Adrenal gland (tissue), 9 donors: ENCODE measurements at regions not wholly inside any gene's neighbourhood (a gene's known extent, or its start where the extent isn't known, plus 50 kb on each side); places are given as distances from the start of the nearest gene placed in this dataset.

ENCODE experiments used
- DNase-seq, 7 donors: peaks; one replicate each; pipeline ENCODE4 v3.0.0-alpha.2; 2019 to 2020
- H3K27ac ChIP-seq, 5 donors: fragments of 200-600 bp; sonication (generic) in 4 of 5; 1 replicate in 3 of 5; 2 replicates in 2 of 5; pipeline versions ENCODE4 v1.5.1 to v1.8.0; 2016 to 2020; ENCODE audit warnings: mild to moderate bottlenecking in 1 of 5
- H3K27me3 ChIP-seq: fragments of 200-600 bp; 2 replicates; pipeline ENCODE4 v1.8.0; 2021
- H3K36me3 ChIP-seq, 2 donors: fragments of 200-600 bp; replicated peaks in 1 of 2; 1 replicate in 1 of 2; 2 replicates in 1 of 2; pipeline versions ENCODE4 v1.5.1 to v1.8.0; 2018 to 2022
- H3K4me1 ChIP-seq, 2 donors: fragments of 200-600 bp; replicated peaks in 1 of 2; 1 replicate in 1 of 2; 2 replicates in 1 of 2; pipeline versions ENCODE4 v1.5.1 to v1.8.0; 2018 to 2021
- H3K4me3 ChIP-seq, 4 donors: fragments of 200-600 bp; sonication (generic) in 3 of 4; one replicate each; pipeline ENCODE4 v1.5.1; 2016 to 2018
- H3K9me3 ChIP-seq, 3 donors: fragments of 200-600 bp; sonication (generic) in 1 of 3; replicated peaks in 1 of 3; 1 replicate in 2 of 3; 2 replicates in 1 of 3; pipeline versions ENCODE4 v1.5.1 to v1.8.0; 2016 to 2021
- CTCF ChIP-seq, 6 experiments: fragments of 450-650 bp in 4 of 6; fragments of 200-600 bp in 2 of 6; sonication (generic) in 1 of 6; IDR thresholded peaks; 1 replicate in 5 of 6; 2 replicates in 1 of 6; pipeline versions ENCODE4 v1.5.1 to v1.8.0; 2016 to 2021; ENCODE audit warnings: antibody characterized with exemption in 6 of 6, mild to moderate bottlenecking in 2 of 6, moderate library complexity in 1 of 6
- POLR2A ChIP-seq, 2 donors: fragments of 450-650 bp; IDR thresholded peaks; one replicate each; pipeline ENCODE4 v1.6.1; 2017; ENCODE audit warnings: antibody characterized with exemption in 2 of 2, mild to moderate bottlenecking in 2 of 2, moderate library complexity in 1 of 2
- WGBS, 4 donors: extraction: QIAGEN DNeasy Blood & Tissue Kit in 2 of 4; methylation state at CpG; one replicate each; pipeline versions ENCODE4 v1.1.5 to v1.1.7; 2013 to 2017; 5-methylcytosine and 5-hydroxymethylcytosine counted together
- intact Hi-C, 2 donors: fragments of 100-400 bp; cut with DNase I; formaldehyde crosslinking; loops; one replicate each; pipeline versions ENCODE4 v1.14.1 to v1.15.0; 2022 to 2023
- donor health status: healthy with polysubstance abuse.
- donor health status: Bipolar disorder and iron deficiency.
- donor health status: DM: yes; HTN: yes; CAD: no.
- donor health status: DM: no; HTN: no; CAD: no.
- donor health status: DM: no; HTN: no; CAD: no.

GRCh38 chr18:42446195-42446594 is 491.2 kb downstream of the PIK3C3 start:
- no peaks in the 10 kb centered on the region for H3K36me3 ChIP-seq
- TF ChIP-seq POLR2A (IDR thresholded peaks at IDR 0.05) = no peak
- intact Hi-C loops = no loop called here
- no peak for DNase-seq
- H3K4me1 ChIP-seq = no peaks in the 10 kb centered on the region
- H3K27me3 ChIP-seq = no peaks in the 10 kb centered on the region
- H3K27ac ChIP-seq = no peak overlapping the region
- H3K9me3 ChIP-seq = no peaks in the 10 kb centered on the region
- H3K4me3 ChIP-seq = no peak overlapping the region

GRCh38 chr18:42447688-42448087 is 492.7 kb downstream of the PIK3C3 start:
- intact Hi-C loops = no loop called here
- 93 to 100% (median 94%) methylated on average over 1 of the region's 1 CpG for WGBS, 4 donors
- Histone ChIP-seq H3K27me3 (no peaks in the 10 kb centered on the region), H3K4me1 (no peaks in the 10 kb centered on the region), H3K9me3 (no peaks in the 10 kb centered on the region), H3K36me3 (no peaks in the 10 kb centered on the region), H3K4me3 (no peak overlapping the region), H3K27ac (no peak overlapping the region)
- no peak for DNase-seq
- TF ChIP-seq CTCF (IDR thresholded peaks at IDR 0.05) (no peak), POLR2A (IDR thresholded peaks at IDR 0.05) (no peak)

GRCh38 chr18:42458226-42458625 is 503.2 kb downstream of the PIK3C3 start:
- no peak for TF ChIP-seq CTCF (IDR thresholded peaks at IDR 0.05)
- TF ChIP-seq POLR2A (IDR thresholded peaks at IDR 0.05) = no peak
- no peak overlapping the region for H3K27ac ChIP-seq
- no peaks in the 10 kb centered on the region for H3K4me1 ChIP-seq
- DNase-seq = no peak
- no peaks in the 10 kb centered on the region for H3K27me3 ChIP-seq
- H3K36me3 ChIP-seq = no peaks in the 10 kb centered on the region
- intact Hi-C loops = no loop called here
- H3K4me3 ChIP-seq = no peak overlapping the region
- no peaks in the 10 kb centered on the region for H3K9me3 ChIP-seq
- WGBS, 4 donors = 47 to 55% (median 49%) methylated on average over 2 of the region's 2 CpGs

GRCh38 chr18:42459873-42460272 is 504.8 kb downstream of the PIK3C3 start:
- H3K27me3 ChIP-seq = no peaks in the 10 kb centered on the region
- TF ChIP-seq POLR2A (IDR thresholded peaks at IDR 0.05) (no peak), CTCF (IDR thresholded peaks at IDR 0.05) (no peak)
- no peaks in the 10 kb centered on the region for H3K36me3 ChIP-seq
- no peak overlapping the region for H3K4me3 ChIP-seq
- 38 to 53% (median 40%) methylated on average over 2 of the region's 2 CpGs for WGBS, 4 donors
- no peak overlapping the region for H3K27ac ChIP-seq
- H3K4me1 ChIP-seq = no peaks in the 10 kb centered on the region
- DNase-seq = peak in 3 of 7 donors; percentile 1 to 21 (median 13)
- intact Hi-C loops = no loop called here
- H3K9me3 ChIP-seq = no peaks in the 10 kb centered on the region

- H3K27me3 ChIP-seq = no peaks in the 10 kb centered on the region
- WGBS, 4 donors = 35 to 56% (median 54%) methylated on average over 1 of the region's 1 CpG
- no peaks in the 10 kb centered on the region for H3K36me3 ChIP-seq
- H3K27ac ChIP-seq = no peak overlapping the region
- no peak for DNase-seq
- no peak overlapping the region for H3K4me3 ChIP-seq
- TF ChIP-seq CTCF (IDR thresholded peaks at IDR 0.05) = no peak
- no peak for TF ChIP-seq POLR2A (IDR thresholded peaks at IDR 0.05)
- intact Hi-C loops = no loop called here
- no peaks in the 10 kb centered on the region for H3K4me1 ChIP-seq
- H3K9me3 ChIP-seq = no peaks in the 10 kb centered on the region
These were observed 516.9 kb downstream of the PIK3C3 start for GRCh38 chr18:42471885-42472284.
